ENCODE measurements at regions not wholly inside any gene's neighbourhood (a gene's known extent, or its start where the extent isn't known, plus 50 kb on each side); places are given as distances from the start of the nearest gene placed in this dataset.

DNA sequence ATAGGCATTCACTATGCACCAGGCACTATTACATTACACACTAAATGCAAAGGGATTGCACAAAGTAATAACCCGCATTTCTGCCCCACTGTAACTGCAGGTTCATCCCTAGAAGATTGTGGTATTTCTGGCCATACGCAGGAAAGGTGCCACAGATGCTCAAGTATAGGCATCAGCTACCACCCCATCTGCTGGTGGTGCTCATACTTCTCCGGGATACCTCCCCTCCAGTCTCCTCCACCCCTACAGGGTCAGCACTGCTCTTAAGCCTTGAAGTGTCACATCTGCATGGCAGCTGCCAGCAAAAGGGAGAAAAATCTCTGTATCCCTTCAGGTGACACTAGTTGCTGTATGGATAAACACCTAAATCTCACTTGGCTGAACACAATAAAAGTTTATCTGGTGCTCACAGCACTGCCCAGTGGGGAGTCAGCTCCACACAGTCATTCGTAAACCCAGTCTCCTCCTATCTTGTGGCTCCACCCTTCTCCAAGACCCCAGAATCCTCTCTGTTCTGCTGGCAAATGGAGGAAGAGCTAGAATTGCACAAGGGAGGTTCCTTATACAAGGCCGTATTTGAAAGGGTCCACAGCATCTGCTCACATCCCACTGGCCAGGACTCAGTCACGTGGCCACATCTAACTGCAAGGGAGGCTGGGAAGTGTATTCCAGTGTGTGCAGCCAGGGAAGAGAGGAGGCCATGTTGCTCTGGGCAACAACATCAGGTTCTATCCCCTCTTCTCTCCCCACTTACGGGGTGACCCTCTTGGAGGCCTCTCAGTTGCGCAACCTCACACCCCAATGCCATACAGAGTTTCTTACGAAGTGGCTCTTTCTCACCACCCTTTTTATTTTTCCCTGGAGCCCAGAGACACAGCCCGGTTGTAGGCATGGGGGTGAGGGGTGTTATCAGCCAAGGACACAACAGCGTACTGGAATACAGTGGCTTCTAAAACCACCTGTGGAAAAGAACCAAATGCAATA, 114.7 kb downstream of the BUD13 start:
- Histone ChIP-seq H3K4me1 (ENCODE audit: low read length) (no peaks in the 10 kb centered on the region), H3K4me2 (ENCODE audit: low read length) (no peak overlapping the region), H3K36me3 (replicated peaks; ENCODE audit: low read depth, low read length) (no peaks in the 10 kb centered on the region), H3K27me3 (ENCODE audit: low read depth, low read length) (peaks cover 15% of the 10 kb centered on the region), H3K27ac (ENCODE audit: low read length) (no peak overlapping the region), H3K9me3 (ENCODE audit: insufficient read depth, low read length) (no peaks in the 10 kb centered on the region), H2AFZ (ENCODE audit: low read depth, low read length) (no peak overlapping the region), H3K9ac (ENCODE audit: low read length) (no peak overlapping the region), H4K20me1 (ENCODE audit: insufficient read depth, low read length) (no peaks in the 10 kb centered on the region), H3K79me2 (ENCODE audit: low read length) (no peaks in the 10 kb centered on the region), H3K4me3 (ENCODE audit: low read length) (no peak overlapping the region)
- TF ChIP-seq EZH2phosphoT487 (IDR thresholded peaks at IDR 0.05; ENCODE audit: low read depth), result no peak
- TF ChIP-seq, protein P1, sequence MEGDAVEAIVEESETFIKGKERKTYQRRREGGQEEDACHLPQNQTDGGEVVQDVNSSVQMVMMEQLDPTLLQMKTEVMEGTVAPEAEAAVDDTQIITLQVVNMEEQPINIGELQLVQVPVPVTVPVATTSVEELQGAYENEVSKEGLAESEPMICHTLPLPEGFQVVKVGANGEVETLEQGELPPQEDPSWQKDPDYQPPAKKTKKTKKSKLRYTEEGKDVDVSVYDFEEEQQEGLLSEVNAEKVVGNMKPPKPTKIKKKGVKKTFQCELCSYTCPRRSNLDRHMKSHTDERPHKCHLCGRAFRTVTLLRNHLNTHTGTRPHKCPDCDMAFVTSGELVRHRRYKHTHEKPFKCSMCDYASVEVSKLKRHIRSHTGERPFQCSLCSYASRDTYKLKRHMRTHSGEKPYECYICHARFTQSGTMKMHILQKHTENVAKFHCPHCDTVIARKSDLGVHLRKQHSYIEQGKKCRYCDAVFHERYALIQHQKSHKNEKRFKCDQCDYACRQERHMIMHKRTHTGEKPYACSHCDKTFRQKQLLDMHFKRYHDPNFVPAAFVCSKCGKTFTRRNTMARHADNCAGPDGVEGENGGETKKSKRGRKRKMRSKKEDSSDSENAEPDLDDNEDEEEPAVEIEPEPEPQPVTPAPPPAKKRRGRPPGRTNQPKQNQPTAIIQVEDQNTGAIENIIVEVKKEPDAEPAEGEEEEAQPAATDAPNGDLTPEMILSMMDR (IDR thresholded peaks at IDR 0.05; ENCODE audit: low read depth, low read length), result no peak

GRCh38 chr11:116656011-116656410, 116.8 kb downstream of the BUD13 start:
- no peak overlapping the region for H2AFZ ChIP-seq (ENCODE audit: low read depth, low read length)
- TF ChIP-seq EZH2phosphoT487 (IDR thresholded peaks at IDR 0.05; ENCODE audit: low read depth), result no peak
- TF ChIP-seq, protein P1 (IDR thresholded peaks at IDR 0.05; ENCODE audit: low read depth, low read length), result no peak
- H3K4me1 ChIP-seq (ENCODE audit: low read length), result no peaks in the 10 kb centered on the region
- H4K20me1 ChIP-seq (ENCODE audit: insufficient read depth, low read length), result no peaks in the 10 kb centered on the region
- peaks cover 13% of the 10 kb centered on the region for H3K27me3 ChIP-seq (ENCODE audit: low read depth, low read length)
- no peaks in the 10 kb centered on the region for H3K36me3 ChIP-seq (replicated peaks; ENCODE audit: low read depth, low read length)
- no peak overlapping the region for H3K9ac ChIP-seq (ENCODE audit: low read length)
- H3K27ac ChIP-seq (ENCODE audit: low read length), result no peak overlapping the region
- no peak overlapping the region for H3K4me3 ChIP-seq (ENCODE audit: low read length)
- H3K9me3 ChIP-seq (ENCODE audit: insufficient read depth, low read length), result no peaks in the 10 kb centered on the region
- no peak overlapping the region for H3K4me2 ChIP-seq (ENCODE audit: low read length)
- no peaks in the 10 kb centered on the region for H3K79me2 ChIP-seq (ENCODE audit: low read length)

DNA sequence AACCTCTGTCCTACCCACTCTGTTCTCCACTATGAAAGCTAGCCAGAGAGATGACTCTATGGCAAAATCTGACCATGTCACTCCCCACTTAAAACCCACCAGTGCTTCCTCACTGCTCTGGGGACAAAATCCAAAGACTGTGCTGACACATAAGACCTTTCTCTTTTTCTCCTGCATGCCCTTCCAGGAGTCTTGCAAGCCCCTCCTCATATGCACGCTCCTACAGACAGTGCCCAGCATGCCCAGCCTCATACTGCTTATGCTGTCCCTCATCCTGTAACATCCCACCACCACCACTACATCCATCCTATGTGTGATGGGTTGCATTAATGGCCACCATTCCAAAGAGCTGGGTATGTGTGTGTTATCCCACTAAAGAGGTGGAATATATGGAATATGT, 118.3 kb downstream of the BUD13 start:
- Histone ChIP-seq H3K9ac (ENCODE audit: low read length) (no peak overlapping the region), H3K4me3 (ENCODE audit: low read length) (no peak overlapping the region), H3K27ac (ENCODE audit: low read length) (no peak overlapping the region), H3K79me2 (ENCODE audit: low read length) (no peaks in the 10 kb centered on the region), H3K27me3 (ENCODE audit: low read depth, low read length) (peaks cover 26% of the 10 kb centered on the region), H3K4me1 (ENCODE audit: low read length) (no peaks in the 10 kb centered on the region), H2AFZ (ENCODE audit: low read depth, low read length) (no peak overlapping the region), H3K36me3 (replicated peaks; ENCODE audit: low read depth, low read length) (no peaks in the 10 kb centered on the region), H3K4me2 (ENCODE audit: low read length) (no peak overlapping the region), H4K20me1 (ENCODE audit: insufficient read depth, low read length) (no peaks in the 10 kb centered on the region), H3K9me3 (ENCODE audit: insufficient read depth, low read length) (no peaks in the 10 kb centered on the region)
- TF ChIP-seq EZH2phosphoT487 (IDR thresholded peaks at IDR 0.05; ENCODE audit: low read depth), result no peak

GRCh38 chr11:116653206-116653605, 119.6 kb downstream of the BUD13 start:
- Histone ChIP-seq H2AFZ (ENCODE audit: low read depth, low read length) (no peak overlapping the region), H3K9me3 (ENCODE audit: insufficient read depth, low read length) (no peaks in the 10 kb centered on the region), H3K4me1 (ENCODE audit: low read length) (no peaks in the 10 kb centered on the region), H4K20me1 (ENCODE audit: insufficient read depth, low read length) (no peaks in the 10 kb centered on the region), H3K79me2 (ENCODE audit: low read length) (no peaks in the 10 kb centered on the region), H3K27me3 (ENCODE audit: low read depth, low read length) (peaks cover 36% of the 10 kb centered on the region), H3K4me2 (ENCODE audit: low read length) (no peak overlapping the region), H3K36me3 (replicated peaks; ENCODE audit: low read depth, low read length) (no peaks in the 10 kb centered on the region), H3K9ac (ENCODE audit: low read length) (no peak overlapping the region), H3K27ac (ENCODE audit: low read length) (no peak overlapping the region), H3K4me3 (ENCODE audit: low read length) (no peak overlapping the region)
- TF ChIP-seq, protein P1 (IDR thresholded peaks at IDR 0.05; ENCODE audit: low read depth, low read length), result no peak

Measured in OCI-LY3 (cell line).